Naive thymus-derived CD4-positive, alpha-beta T cell (primary cell): ENCODE measurements at regions not wholly inside any gene's neighbourhood (a gene's known extent, or its start where the extent isn't known, plus 50 kb on each side); places are given as distances from the start of the nearest gene placed in this dataset.

Experiments
- ATAC-seq: fragments of 150-1000 bp; cut with Tn5 transposase; 2 replicates; pipeline ENCODE4 v1.10.0; 2021; ENCODE audit warnings: mild to moderate bottlenecking, moderate library complexity
- CTCF ChIA-PET: fragments of 350-600 bp; sonication (Branson Sonifier 250); formaldehyde crosslinking; loops from one replicate; lab custom pipeline; 2021; ENCODE audit warnings: antibody characterized with exemption; lab: Charles Lee
- POLR2A ChIA-PET: fragments of 350-600 bp; sonication (Branson Sonifier 250); formaldehyde crosslinking; loops from one replicate; lab custom pipeline; 2021; ENCODE audit warnings: antibody characterized with exemption, inconsistent platforms; lab: Charles Lee
- DNase-seq, 9 donors: peaks; one replicate each; pipeline versions ENCODE4 v3.0.0 to v3.0.0-alpha.2; 2020 to 2022; ENCODE audit warnings: mixed read lengths in 1 of 9
- H3K27ac ChIP-seq: one replicate; pipeline ENCODE4 v1.7.0; 2013; ENCODE audit warnings: mild to moderate bottlenecking, low read depth, low read length, moderate library complexity
- H3K27me3 ChIP-seq, 2 donors: one replicate each; pipeline ENCODE4 v1.7.0; 2013; ENCODE audit warnings: low read length in 2 of 2, mild to moderate bottlenecking in 2 of 2, moderate library complexity in 2 of 2; ENCODE audit not compliant: control insufficient read depth in 2 of 2, insufficient read depth in 2 of 2
- H3K36me3 ChIP-seq, 3 experiments: 1 replicate in 2 of 3; 2 replicates in 1 of 3; pipeline ENCODE4 v1.7.0; 2013; ENCODE audit warnings: low read length in 3 of 3, mild to moderate bottlenecking in 3 of 3, moderate library complexity in 1 of 3; ENCODE audit not compliant: insufficient read depth in 3 of 3, control insufficient read depth in 2 of 3
- H3K4me1 ChIP-seq, 2 donors: one replicate each; pipeline ENCODE4 v1.7.0; 2013; ENCODE audit warnings: low read length in 2 of 2, mild to moderate bottlenecking in 2 of 2, moderate library complexity in 1 of 2; ENCODE audit not compliant: control insufficient read depth in 2 of 2, insufficient read depth in 2 of 2
- H3K4me3 ChIP-seq: 2 replicates; pipeline ENCODE4 v1.7.0; 2013; ENCODE audit warnings: mild to moderate bottlenecking, low read length
- H3K9me3 ChIP-seq, 3 experiments: 1 replicate in 2 of 3; 2 replicates in 1 of 3; pipeline ENCODE4 v1.7.0; 2013; ENCODE audit warnings: low read length in 3 of 3; ENCODE audit not compliant: control insufficient read depth in 2 of 3
- H3K27ac Mint-ChIP-seq, 9 donors: one replicate each; pipeline ENCODE4 v1.8.0; 2020 to 2022; ENCODE audit warnings: mixed read lengths in 9 of 9, mild to moderate bottlenecking in 8 of 9, moderate library complexity in 5 of 9, inconsistent platforms in 2 of 9
- H3K27me3 Mint-ChIP-seq, 5 donors: one replicate each; pipeline ENCODE4 v1.8.0; 2021 to 2022; ENCODE audit warnings: mixed read lengths in 5 of 5, mild to moderate bottlenecking in 1 of 5
- H3K36me3 Mint-ChIP-seq, 5 donors: one replicate each; pipeline ENCODE4 v1.8.0; 2020 to 2022; ENCODE audit warnings: mixed read lengths in 5 of 5, mild to moderate bottlenecking in 3 of 5, inconsistent platforms in 1 of 5
- H3K4me1 Mint-ChIP-seq, 7 donors: one replicate each; pipeline ENCODE4 v1.8.0; 2020 to 2022; ENCODE audit warnings: mixed read lengths in 7 of 7, mild to moderate bottlenecking in 3 of 7, inconsistent platforms in 1 of 7
- H3K4me3 Mint-ChIP-seq, 10 donors: one replicate each; pipeline ENCODE4 v1.8.0; 2020 to 2022; ENCODE audit warnings: mild to moderate bottlenecking in 10 of 10, mixed read lengths in 10 of 10, moderate library complexity in 6 of 10, inconsistent platforms in 2 of 10
- H3K9me3 Mint-ChIP-seq, 11 donors: one replicate each; pipeline ENCODE4 v1.8.0; 2020 to 2022; ENCODE audit warnings: mixed read lengths in 11 of 11, mild to moderate bottlenecking in 4 of 11, inconsistent platforms in 1 of 11, moderate library complexity in 1 of 11
- intact Hi-C, 2 donors: fragments of 100-400 bp; cut with micrococcal nuclease; formaldehyde crosslinking; loops; one replicate each; pipeline ENCODE4 v1.15.1; 2023

- DNase-seq (no peak), ATAC-seq (no peak)
- CTCF ChIA-PET = no interaction called here
- Mint-ChIP-seq H3K9me3 (no peaks in the 10 kb centered on the region), H3K4me3 (no peak overlapping the region), H3K36me3 (peaks cover 0 to 6% (median 0%) of the 10 kb centered on the region in 5 donors), H3K27ac (no peak overlapping the region), H3K4me1 (peaks cover 0 to 6% (median 0%) of the 10 kb centered on the region in 7 donors), H3K27me3 (peaks cover 0 to 3% (median 0%) of the 10 kb centered on the region in 5 donors)
- no peaks in the 10 kb centered on the region for H3K4me1 ChIP-seq
- H3K9me3 ChIP-seq = no peaks in the 10 kb centered on the region
- intact Hi-C loops = no loop called here
- H3K36me3 ChIP-seq = no peaks in the 10 kb centered on the region
- H3K4me3 ChIP-seq = no peak overlapping the region
- no peak overlapping the region for H3K27ac ChIP-seq
- POLR2A ChIA-PET = no interaction called here
- H3K27me3 ChIP-seq = no peaks in the 10 kb centered on the region
These were observed 137.9 kb downstream of the TM9SF2 start for GRCh38 chr13:99639126-99639525.

GRCh38 chr13:99636728-99637353, 135.6 kb downstream of the TM9SF2 start:
- CTCF ChIA-PET = no interaction called here
- H3K27me3 Mint-ChIP-seq = peaks cover 0 to 12% (median 0%) of the 10 kb centered on the region in 5 donors

GRCh38 chr13:99636306-99636705, 135.0 kb downstream of the TM9SF2 start:
- ATAC-seq (no peak), DNase-seq (no peak)
- H3K4me3 ChIP-seq = no peak overlapping the region
- Mint-ChIP-seq H3K4me1 (peaks cover 0 to 11% (median 2%) of the 10 kb centered on the region in 7 donors), H3K27ac (no peak overlapping the region), H3K4me3 (no peak overlapping the region), H3K27me3 (peaks cover 0 to 12% (median 0%) of the 10 kb centered on the region in 5 donors), H3K36me3 (peaks cover 0 to 15% (median 0%) of the 10 kb centered on the region in 5 donors), H3K9me3 (peaks cover 0 to 5% (median 0%) of the 10 kb centered on the region in 11 donors)
- H3K4me1 ChIP-seq = no peaks in the 10 kb centered on the region
- CTCF ChIA-PET = no interaction called here
- no peaks in the 10 kb centered on the region for H3K9me3 ChIP-seq
- POLR2A ChIA-PET = no interaction called here
- intact Hi-C loops = no loop called here
- no peak overlapping the region for H3K27ac ChIP-seq
- H3K36me3 ChIP-seq = no peaks in the 10 kb centered on the region
- no peaks in the 10 kb centered on the region for H3K27me3 ChIP-seq

More at GRCh38 chr13:99636728-99637353, 135.6 kb downstream of the TM9SF2 start:
- no peaks in the 10 kb centered on the region for H3K9me3 ChIP-seq
- H3K27ac ChIP-seq = no peak overlapping the region
- intact Hi-C loops = no loop called here
- no peaks in the 10 kb centered on the region for H3K36me3 ChIP-seq
- Mint-ChIP-seq H3K4me3 (no peak overlapping the region), H3K27ac (no peak overlapping the region), H3K4me1 (peaks cover 0 to 11% (median 2%) of the 10 kb centered on the region in 7 donors), H3K9me3 (peaks cover 0 to 5% (median 0%) of the 10 kb centered on the region in 11 donors), H3K36me3 (peaks cover 0 to 14% (median 0%) of the 10 kb centered on the region in 5 donors)
- POLR2A ChIA-PET = interaction anchor here (1.1 kb wide), 1 partner anchor 10 kb away, joined by 5 read pairs; no protein-coding TSS in a partner anchor
- no peak overlapping the region for H3K4me3 ChIP-seq
- no peaks in the 10 kb centered on the region for H3K27me3 ChIP-seq
- H3K4me1 ChIP-seq = no peaks in the 10 kb centered on the region
- DNase-seq (no peak), ATAC-seq (no peak)

- Histone ChIP-seq H3K27me3 (no peaks in the 10 kb centered on the region), H3K4me1 (no peaks in the 10 kb centered on the region), H3K36me3 (no peaks in the 10 kb centered on the region), H3K27ac (no peak overlapping the region), H3K9me3 (no peaks in the 10 kb centered on the region), H3K4me3 (no peak overlapping the region)
- ATAC-seq (no peak), DNase-seq (no peak)
- Mint-ChIP-seq H3K27ac (no peak overlapping the region), H3K36me3 (peaks cover 0 to 21% (median 0%) of the 10 kb centered on the region in 5 donors), H3K4me3 (no peak overlapping the region), H3K9me3 (peaks cover 0 to 5% (median 0%) of the 10 kb centered on the region in 11 donors), H3K4me1 (peaks cover 0 to 11% (median 5%) of the 10 kb centered on the region in 7 donors), H3K27me3 (peaks cover 0 to 11% (median 0%) of the 10 kb centered on the region in 5 donors)
- ChIA-PET POLR2A (interaction anchor here (0.5 kb wide), 1 partner anchor 809 kb away, joined by 3 read pairs; no protein-coding TSS in a partner anchor), CTCF (no interaction called here)
- intact Hi-C loops = no loop called here
These were observed 133.4 kb downstream of the TM9SF2 start for GRCh38 chr13:99634672-99635071.

GRCh38 chr13:99630269-99630898, 129.1 kb downstream of the TM9SF2 start:
- peaks cover 0 to 11% (median 0%) of the 10 kb centered on the region in 5 donors for H3K27me3 Mint-ChIP-seq
- H3K4me1 Mint-ChIP-seq = peaks cover 0 to 39% (median 21%) of the 10 kb centered on the region in 7 donors
- Histone ChIP-seq H3K36me3 (no peaks in the 10 kb centered on the region), H3K27ac (no peak overlapping the region), H3K4me3 (no peak overlapping the region), H3K27me3 (no peaks in the 10 kb centered on the region), H3K4me1 (no peaks in the 10 kb centered on the region), H3K9me3 (no peaks in the 10 kb centered on the region)
- CTCF ChIA-PET = no interaction called here
- no peak overlapping the region for H3K27ac Mint-ChIP-seq
- ATAC-seq (no peak), DNase-seq (no peak)
- H3K4me3 Mint-ChIP-seq = no peak overlapping the region
- H3K36me3 Mint-ChIP-seq = peaks cover 0 to 21% (median 0%) of the 10 kb centered on the region in 5 donors
- POLR2A ChIA-PET = interaction anchor here (0.7 kb wide), 1 partner anchor 134 kb away, joined by 4 read pairs; no protein-coding TSS in a partner anchor
- intact Hi-C loops = no loop called here
- peaks cover 0 to 5% (median 0%) of the 10 kb centered on the region in 11 donors for H3K9me3 Mint-ChIP-seq

- H3K4me1 ChIP-seq = no peaks in the 10 kb centered on the region
- ChIA-PET POLR2A (interaction anchor here (0.8 kb wide), 1 partner anchor 462 kb away, joined by 3 read pairs; no protein-coding TSS in a partner anchor), CTCF (no interaction called here)
- Mint-ChIP-seq H3K9me3 (peaks cover 0 to 5% (median 0%) of the 10 kb centered on the region in 11 donors), H3K36me3 (peaks cover 0 to 24% (median under 1%) of the 10 kb centered on the region in 5 donors), H3K27me3 (peaks cover 0 to 15% (median 0%) of the 10 kb centered on the region in 5 donors), H3K27ac (peak overlapping the region in 1 of 9 donors; percentile 64), H3K4me3 (no peak overlapping the region), H3K4me1 (peaks cover 0 to 41% (median 21%) of the 10 kb centered on the region in 7 donors)
- no peak overlapping the region for H3K27ac ChIP-seq
- ATAC-seq (no peak), DNase-seq (no peak)
- H3K9me3 ChIP-seq = no peaks in the 10 kb centered on the region
- no peaks in the 10 kb centered on the region for H3K27me3 ChIP-seq
- no peak overlapping the region for H3K4me3 ChIP-seq
- no peaks in the 10 kb centered on the region for H3K36me3 ChIP-seq
- intact Hi-C loops = no loop called here
These were observed 128.4 kb downstream of the TM9SF2 start for GRCh38 chr13:99629641-99630040.
